Kidney (tissue), 13 donors: ENCODE measurements at regions not wholly inside any gene's neighbourhood (a gene's known extent, or its start where the extent isn't known, plus 50 kb on each side); places are given as distances from the start of the nearest gene placed in this dataset.

Experiments used
- DNase-seq, 5 donors: peaks; one replicate each; pipeline ENCODE4 v3.0.0-alpha.2; 2013 to 2020
- FAIRE-seq: peaks from 2 replicates; lab custom pipeline; 2012; peaks lifted over from hg19 to GRCh38; lab: Jason Lieb, UNC
- H3K27ac ChIP-seq, 2 donors: one replicate each; pipeline ENCODE4 v1.7.0; 2013; ENCODE audit warnings: low read depth in 2 of 2, low read length in 2 of 2, inconsistent platforms in 1 of 2
- H3K27me3 ChIP-seq: one replicate; pipeline ENCODE4 v1.7.1; 2013; ENCODE audit warnings: low read length, inconsistent platforms; ENCODE audit not compliant: control insufficient read depth, insufficient read depth
- H3K36me3 ChIP-seq, 3 donors: one replicate each; pipeline versions ENCODE4 v1.7.0 to v1.7.1; 2013; ENCODE audit warnings: low read length in 3 of 3, control low read depth in 1 of 3, inconsistent platforms in 1 of 3; ENCODE audit not compliant: insufficient read depth in 3 of 3, control insufficient read depth in 2 of 3
- H3K4me1 ChIP-seq, 3 donors: one replicate each; pipeline versions ENCODE4 v1.7.0 to v1.7.1; 2013; ENCODE audit warnings: low read length in 3 of 3, inconsistent platforms in 1 of 3, low read depth in 1 of 3; ENCODE audit not compliant: control insufficient read depth in 2 of 3, insufficient read depth in 2 of 3
- H3K4me3 ChIP-seq, 3 donors: one replicate each; pipeline versions ENCODE4 v1.7.0 to v1.8.1; 2013; ENCODE audit warnings: low read length in 3 of 3, control low read depth in 1 of 3, inconsistent platforms in 1 of 3
- H3K9ac ChIP-seq, 3 donors: one replicate each; pipeline versions ENCODE4 v1.7.0 to v1.7.1; 2013; ENCODE audit warnings: low read length in 3 of 3, control low read depth in 1 of 3, inconsistent platforms in 1 of 3
- H3K9me3 ChIP-seq, 3 donors: one replicate each; pipeline versions ENCODE4 v1.7.0 to v1.7.1; 2013; ENCODE audit warnings: low read length in 3 of 3, control low read depth in 1 of 3, inconsistent platforms in 1 of 3; ENCODE audit not compliant: control insufficient read depth in 2 of 3, insufficient read depth in 1 of 3
- CTCF ChIP-seq: IDR thresholded peaks from 3 replicates; pipeline ENCODE4 v1.5.1; 2012; ENCODE audit warnings: mild to moderate bottlenecking, moderate library complexity, borderline replicate concordance; ENCODE audit not compliant: insufficient read depth; ENCODE audit errors: extremely low read depth
- intact Hi-C: fragments of 100-400 bp; cut with DNase I; formaldehyde crosslinking; loops from one replicate; pipeline ENCODE4 v1.11.1; 2022
- donor health status: control.
- donor health status: control.
- donor health status: control.
- donor health status: control.
- donor health status: control.
- donor health status: DM: yes; HTN: yes; CAD: no.
- donor health status: Normal renal cell carcinoma (clear cell type).

- no peak overlapping the region for H3K9ac ChIP-seq
- H3K4me1 ChIP-seq: no peaks in the 10 kb centered on the region
- no peak for DNase-seq
- FAIRE-seq: no peak
- TF ChIP-seq CTCF: no peak
- no peaks in the 10 kb centered on the region for H3K9me3 ChIP-seq
- intact Hi-C loops: no loop called here
- no peak overlapping the region for H3K4me3 ChIP-seq
- H3K36me3 ChIP-seq: no peaks in the 10 kb centered on the region
- H3K27ac ChIP-seq: no peak overlapping the region
- H3K27me3 ChIP-seq: no peaks in the 10 kb centered on the region
Observed at GRCh38 chr9:79154806-79155205, 417.0 kb upstream of the TLE4 start.

- no peak for FAIRE-seq
- intact Hi-C loops: no loop called here
Observed at GRCh38 chr9:79155308-79155707, 416.5 kb upstream of the TLE4 start.

GRCh38 chr9:79163544-79163943 lies 408.2 kb upstream of the TLE4 start:
- TF ChIP-seq CTCF: no peak
- Histone ChIP-seq H3K4me3 (no peak overlapping the region), H3K9me3 (no peaks in the 10 kb centered on the region), H3K27ac (no peak overlapping the region), H3K4me1 (peaks cover 0 to 3% (median 0%) of the 10 kb centered on the region in 3 donors), H3K9ac (no peak overlapping the region), H3K27me3 (no peaks in the 10 kb centered on the region), H3K36me3 (no peaks in the 10 kb centered on the region)
- FAIRE-seq: no peak
- no peak for DNase-seq
- intact Hi-C loops: no loop called here

More at GRCh38 chr9:79155308-79155707, 416.5 kb upstream of the TLE4 start:
- Histone ChIP-seq H3K27me3 (no peaks in the 10 kb centered on the region), H3K9ac (no peak overlapping the region), H3K4me1 (no peaks in the 10 kb centered on the region), H3K36me3 (no peaks in the 10 kb centered on the region), H3K4me3 (no peak overlapping the region), H3K9me3 (no peaks in the 10 kb centered on the region), H3K27ac (no peak overlapping the region)
- DNase-seq: no peak
- TF ChIP-seq CTCF: no peak

GRCh38 chr9:79164406-79164805 lies 407.4 kb upstream of the TLE4 start:
- Histone ChIP-seq H3K36me3 (no peaks in the 10 kb centered on the region), H3K9ac (no peak overlapping the region), H3K4me1 (peaks cover 0 to 3% (median 0%) of the 10 kb centered on the region in 3 donors), H3K4me3 (no peak overlapping the region), H3K27me3 (no peaks in the 10 kb centered on the region), H3K27ac (no peak overlapping the region), H3K9me3 (no peaks in the 10 kb centered on the region)
- intact Hi-C loops: no loop called here
- FAIRE-seq (no peak), DNase-seq (no peak)
- TF ChIP-seq CTCF: no peak
